GM23248 (cell line): ENCODE measurements at regions not wholly inside any gene's neighbourhood (a gene's known extent, or its start where the extent isn't known, plus 50 kb on each side); places are given as distances from the start of the nearest gene placed in this dataset.
A peak's percentile ranks its signal among the peaks of the same experiment; 100 is the strongest.

Source experiments
- DNase-seq: peaks from one replicate; pipeline ENCODE4 v3.0.0-alpha.2; 2015
- H2AFZ ChIP-seq: fragments of 200-600 bp; sonication (generic); 2 replicates; pipeline ENCODE4 v1.6.1; 2016; ENCODE audit warnings: antibody characterized with exemption
- H3F3A ChIP-seq: fragments of 200-600 bp; sonication (generic); 2 replicates; pipeline ENCODE4 v1.6.1; 2016; ENCODE audit warnings: mild to moderate bottlenecking, antibody characterized with exemption, mixed run types; ENCODE audit not compliant: insufficient read depth
- H3K27ac ChIP-seq: fragments of 200-600 bp; sonication (generic); 2 replicates; pipeline ENCODE4 v1.5.1; 2016; ENCODE audit warnings: mild to moderate bottlenecking
- H3K27me3 ChIP-seq: fragments of 200-600 bp; sonication (generic); replicated peaks from 2 replicates; pipeline ENCODE4 v1.6.1; 2016; ENCODE audit warnings: mild to moderate bottlenecking; ENCODE audit not compliant: insufficient read depth
- H3K36me3 ChIP-seq: fragments of 200-600 bp; sonication (generic); 2 replicates; pipeline ENCODE4 v1.6.1; 2016; ENCODE audit warnings: low read depth, mild to moderate bottlenecking
- H3K4me1 ChIP-seq: fragments of 200-600 bp; sonication (generic); 2 replicates; pipeline ENCODE4 v1.6.1; 2016; ENCODE audit warnings: mild to moderate bottlenecking; ENCODE audit not compliant: insufficient read depth
- H3K4me2 ChIP-seq: fragments of 200-600 bp; sonication (generic); one replicate; pipeline ENCODE4 v1.6.1; 2016; ENCODE audit warnings: mild to moderate bottlenecking; ENCODE audit not compliant: unreplicated experiment
- H3K4me3 ChIP-seq: fragments of 200-600 bp; sonication (generic); 2 replicates; pipeline ENCODE4 v1.5.1; 2016; ENCODE audit warnings: mild to moderate bottlenecking
- H3K79me2 ChIP-seq: fragments of 200-600 bp; sonication (generic); 2 replicates; pipeline ENCODE4 v1.6.1; 2016; ENCODE audit warnings: mild to moderate bottlenecking; ENCODE audit not compliant: insufficient read depth
- H3K9ac ChIP-seq: fragments of 200-600 bp; sonication (generic); 2 replicates; pipeline ENCODE4 v1.6.1; 2016; ENCODE audit warnings: mild to moderate bottlenecking
- H3K9me2 ChIP-seq: fragments of 200-600 bp; sonication (generic); 2 replicates; pipeline ENCODE4 v1.6.1; 2016; ENCODE audit warnings: mixed run types, mild to moderate bottlenecking, moderate library complexity; ENCODE audit not compliant: insufficient read depth
- H3K9me3 ChIP-seq: fragments of 200-600 bp; sonication (generic); one replicate; pipeline ENCODE4 v1.6.1; 2017; ENCODE audit warnings: low read depth
- H4K20me1 ChIP-seq: fragments of 200-600 bp; sonication (generic); 2 replicates; pipeline ENCODE4 v1.6.0; 2016; ENCODE audit not compliant: insufficient read depth
- EZH2 ChIP-seq: fragments of 200-600 bp; sonication (generic); IDR thresholded peaks from 2 replicates; pipeline ENCODE4 v1.6.1; 2018; ENCODE audit warnings: antibody characterized with exemption, mild to moderate bottlenecking; ENCODE audit not compliant: insufficient read depth, poor library complexity, severe bottlenecking
- EZH2phosphoT487 ChIP-seq: fragments of 200-600 bp; sonication (generic); IDR thresholded peaks from 2 replicates; pipeline ENCODE4 v1.6.1; 2018; ENCODE audit warnings: antibody characterized with exemption, moderate library complexity, mild to moderate bottlenecking, low read depth; ENCODE audit not compliant: insufficient read depth
- WGBS, 2 experiments: methylation state at CpG; one replicate each; pipeline ENCODE4 v1.1.6; 2015 to 2017; ENCODE audit warnings: low lambda C conversion rate in 2 of 2, low coverage in 1 of 2; ENCODE audit errors: missing lambda C conversion rate in 2 of 2; 5-methylcytosine and 5-hydroxymethylcytosine counted together
- in situ Hi-C: fragments of 300-500 bp; cut with MboI; formaldehyde crosslinking; loops from 2 replicates; pipeline ENCODE4 v1.15.0; 2020

DNA sequence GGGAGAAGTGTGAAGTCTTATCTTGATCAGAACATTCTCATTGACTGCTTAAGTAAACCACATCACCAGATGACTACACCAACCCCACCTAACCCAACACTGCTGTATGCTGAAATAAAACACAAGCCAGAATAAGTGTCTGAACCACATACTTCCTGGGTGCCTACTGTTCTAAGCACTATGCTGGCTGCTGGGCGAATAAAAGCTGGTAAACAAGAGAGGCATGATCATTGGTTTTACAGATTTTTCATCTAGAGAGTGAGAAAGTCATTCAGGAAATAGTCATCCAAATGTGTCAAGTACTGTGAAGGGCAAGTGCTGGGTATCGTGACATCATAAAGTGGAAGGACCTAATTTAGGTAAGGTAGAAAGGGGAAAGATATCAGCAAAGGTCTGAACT lies 199.0 kb upstream of the SOX9 start:
- in situ Hi-C loops = no loop called here
- Histone ChIP-seq H3K4me2 (peak overlapping the region; percentile 24), H3K27me3 (no peaks in the 10 kb centered on the region), H3K27ac (peak overlapping the region; percentile 44), H3K4me1 (peaks cover 19% of the 10 kb centered on the region), H3K36me3 (no peaks in the 10 kb centered on the region), H3K79me2 (no peaks in the 10 kb centered on the region), H3K9ac (no peak overlapping the region), H3K9me2 (no peaks in the 10 kb centered on the region), H3K9me3 (no peaks in the 10 kb centered on the region), H3F3A (peaks cover 10% of the 10 kb centered on the region; the same call in 1 of the 2 replicates), H2AFZ (no peak overlapping the region), H3K4me3 (no peak overlapping the region), H4K20me1 (no peaks in the 10 kb centered on the region)
- DNase-seq = peak; percentile 16
- no peak for TF ChIP-seq EZH2phosphoT487
- no peak for TF ChIP-seq EZH2
- WGBS, 2 experiments = 75 to 83% methylated on average over 2 of the region's 2 CpGs

DNA sequence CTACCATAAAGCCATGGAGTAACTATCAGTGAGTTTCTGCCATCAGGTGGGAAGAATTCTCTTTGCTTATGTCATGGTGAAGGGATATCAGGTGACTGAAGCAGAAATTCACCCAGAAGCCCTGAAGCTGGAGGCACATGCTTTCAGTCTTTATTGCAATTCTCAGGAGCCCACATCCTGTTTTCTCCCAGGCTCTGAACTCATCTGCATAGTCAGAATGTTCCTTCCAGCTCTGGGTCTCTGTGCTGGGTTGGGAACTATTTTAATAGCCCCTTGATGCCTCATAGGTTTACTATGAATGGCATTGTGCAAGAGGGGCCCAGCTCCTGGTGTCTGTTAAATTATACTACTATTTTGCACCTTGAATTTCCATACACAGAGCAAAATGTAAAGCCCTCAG lies 198.4 kb upstream of the SOX9 start:
- in situ Hi-C loops = no loop called here
- DNase-seq = peak; percentile 81
- Histone ChIP-seq H3K27ac (peak overlapping the region; percentile 44), H3K9me3 (no peaks in the 10 kb centered on the region), H3K4me1 (peaks cover 19% of the 10 kb centered on the region), H3K36me3 (no peaks in the 10 kb centered on the region), H3K4me2 (peak overlapping the region; percentile 24), H3K27me3 (no peaks in the 10 kb centered on the region), H3K9ac (no peak overlapping the region), H3K4me3 (no peak overlapping the region), H3K79me2 (no peaks in the 10 kb centered on the region), H3K9me2 (no peaks in the 10 kb centered on the region), H4K20me1 (no peaks in the 10 kb centered on the region), H2AFZ (peak overlapping the region; percentile 9; the same call in 1 of the 2 replicates), H3F3A (peaks cover 10% of the 10 kb centered on the region; the same call in 1 of the 2 replicates)
- TF ChIP-seq EZH2phosphoT487 (no peak), EZH2 (no peak)

DNA sequence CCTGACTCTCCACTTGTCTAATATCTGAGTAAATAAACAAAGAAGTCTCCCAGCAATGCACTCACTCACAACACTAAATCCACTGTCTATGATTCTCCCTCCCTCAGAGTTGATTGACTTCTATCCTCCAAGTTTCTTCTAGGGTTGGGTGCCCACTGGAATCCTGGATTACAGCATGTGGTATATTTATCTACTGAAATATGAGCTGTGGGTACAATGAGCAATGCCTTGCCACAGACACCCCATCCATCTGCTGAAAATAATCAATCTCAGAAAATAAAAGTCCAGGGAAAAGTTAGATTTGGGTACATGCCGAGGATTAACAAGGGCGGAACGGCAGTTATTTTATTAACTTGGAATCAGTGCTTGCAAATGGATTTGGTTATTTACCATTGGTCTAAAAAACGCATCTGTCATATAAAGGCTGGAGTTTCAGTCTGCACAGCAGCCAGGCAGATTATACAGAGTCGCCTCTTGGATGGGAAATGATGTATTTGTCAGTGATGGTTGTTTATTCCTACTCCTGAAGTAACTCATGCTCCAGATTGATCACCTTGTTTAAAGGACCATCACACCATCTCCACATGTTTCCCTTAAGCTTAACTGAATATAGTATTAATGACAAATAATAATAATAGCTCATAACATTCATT lies 193.9 kb upstream of the SOX9 start:
- Histone ChIP-seq H3K9ac (no peak overlapping the region), H3K79me2 (no peaks in the 10 kb centered on the region), H3K4me3 (no peak overlapping the region), H3K36me3 (no peaks in the 10 kb centered on the region), H4K20me1 (no peaks in the 10 kb centered on the region), H3K9me2 (no peaks in the 10 kb centered on the region), H3K9me3 (no peaks in the 10 kb centered on the region), H3K4me2 (no peak overlapping the region), H3F3A (peaks cover 4% of the 10 kb centered on the region; the same call in 1 of the 2 replicates), H3K27me3 (no peaks in the 10 kb centered on the region), H3K27ac (no peak overlapping the region), H2AFZ (no peak overlapping the region), H3K4me1 (peaks cover 13% of the 10 kb centered on the region)
- TF ChIP-seq EZH2phosphoT487 = no peak
- no peak for TF ChIP-seq EZH2
- DNase-seq = peak; percentile 15
- in situ Hi-C loops = no loop called here
- WGBS, 2 experiments = 48 to 51% methylated on average over 5 of the region's 5 CpGs

DNA sequence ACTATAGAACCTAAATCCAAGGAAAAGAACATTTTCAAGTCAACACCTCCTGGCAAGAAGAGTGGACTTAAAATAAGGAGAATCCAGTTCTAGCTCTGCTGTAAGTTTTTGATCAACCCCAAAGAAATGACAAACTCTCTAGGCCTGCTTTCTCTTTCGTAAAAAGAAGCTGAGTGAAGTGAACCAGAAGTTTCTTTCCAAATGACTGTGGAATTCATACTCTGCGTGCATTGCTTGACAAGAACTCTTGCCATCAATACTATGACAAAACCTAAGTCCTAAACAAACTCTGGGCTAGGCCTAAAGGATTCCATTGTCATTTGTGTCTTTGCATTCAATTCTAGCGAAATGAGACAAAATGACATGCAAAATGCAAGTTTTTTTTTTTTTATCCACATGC lies 187.5 kb upstream of the SOX9 start:
- Histone ChIP-seq H3K4me3 (no peak overlapping the region), H3F3A (no peaks in the 10 kb centered on the region), H3K36me3 (no peaks in the 10 kb centered on the region), H3K27ac (no peak overlapping the region), H2AFZ (no peak overlapping the region), H3K9me3 (no peaks in the 10 kb centered on the region), H3K9ac (no peak overlapping the region), H3K4me2 (no peak overlapping the region), H4K20me1 (no peaks in the 10 kb centered on the region), H3K4me1 (no peaks in the 10 kb centered on the region), H3K27me3 (no peaks in the 10 kb centered on the region), H3K9me2 (no peaks in the 10 kb centered on the region), H3K79me2 (no peaks in the 10 kb centered on the region)
- TF ChIP-seq EZH2phosphoT487 (no peak), EZH2 (no peak)
- DNase-seq = no peak
- in situ Hi-C loops = no loop called here
- WGBS, 2 experiments = 87 to 88% methylated on average over 3 of the region's 3 CpGs

DNA sequence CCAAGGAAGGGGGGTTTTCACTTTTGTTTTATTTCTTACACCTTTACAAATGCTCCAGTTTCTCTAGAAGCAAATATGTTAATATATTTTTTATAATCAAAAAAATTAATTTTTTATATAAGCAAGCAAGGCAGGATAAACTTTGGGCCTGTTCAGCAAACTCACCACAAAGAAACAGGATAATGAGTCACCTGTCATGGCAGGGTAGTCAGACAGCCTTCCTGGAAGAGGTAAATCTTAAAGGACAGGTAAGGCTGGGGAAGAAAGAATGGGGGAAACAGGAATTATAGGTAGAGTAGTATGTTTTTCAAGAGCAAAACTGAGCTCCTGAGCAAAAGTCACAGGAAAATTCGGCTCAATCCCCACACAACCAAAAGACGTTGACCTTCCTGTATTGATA lies 186.3 kb upstream of the SOX9 start:
- H4K20me1 ChIP-seq = no peaks in the 10 kb centered on the region
- no peak for DNase-seq
- H2AFZ ChIP-seq = no peak overlapping the region
- no peaks in the 10 kb centered on the region for H3K36me3 ChIP-seq
- no peak overlapping the region for H3K4me2 ChIP-seq
- TF ChIP-seq EZH2 (no peak), EZH2phosphoT487 (no peak)
- WGBS, 2 experiments = 55 to 81% methylated on average over 2 of the region's 2 CpGs
- no peaks in the 10 kb centered on the region for H3K9me2 ChIP-seq
- no peaks in the 10 kb centered on the region for H3K79me2 ChIP-seq
- no peak overlapping the region for H3K27ac ChIP-seq
- in situ Hi-C loops = no loop called here
- H3K27me3 ChIP-seq = no peaks in the 10 kb centered on the region
- no peaks in the 10 kb centered on the region for H3K9me3 ChIP-seq
- H3F3A ChIP-seq = no peaks in the 10 kb centered on the region
- no peak overlapping the region for H3K4me3 ChIP-seq
- H3K4me1 ChIP-seq = no peaks in the 10 kb centered on the region
- H3K9ac ChIP-seq = no peak overlapping the region
